GM19455 (cell line): ENCODE measurements at regions not wholly inside any gene's neighbourhood (a gene's known extent, or its start where the extent isn't known, plus 50 kb on each side); places are given as distances from the start of the nearest gene placed in this dataset.
"Not testable (repeated sequence)": the region's sequence is repeated elsewhere in the genome, so short reads cannot be mapped to it uniquely, and the experiment has no call there.

Experiments
- ATAC-seq: cut with Tn5 transposase; IDR thresholded peaks from one replicate; pipeline ENCODE4 v1.9.1; 2021; ENCODE audit not compliant: unreplicated experiment

DNA sequence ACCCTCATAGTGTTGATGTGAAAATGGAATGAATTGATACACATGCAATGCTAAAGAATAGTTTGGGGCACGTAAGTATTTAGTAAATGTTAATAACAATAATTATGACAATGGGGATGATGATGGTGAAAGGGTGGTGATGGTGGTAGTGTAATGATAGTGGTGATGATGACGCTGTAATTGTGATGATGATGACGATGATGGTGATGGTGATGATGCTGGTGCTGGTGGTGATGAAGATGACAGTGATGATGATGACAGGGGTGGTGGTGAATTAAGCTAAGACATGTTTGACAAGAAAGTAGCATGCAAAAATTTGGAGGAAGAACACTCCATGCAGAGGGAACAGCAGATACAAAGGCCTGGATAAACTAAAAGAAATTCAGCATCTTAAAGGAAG is 364.4 kb upstream of the API5 start:
- ATAC-seq: no peak

GRCh38 chr11:42949738-42950376 is 361.9 kb upstream of the API5 start:
- not testable (repeated sequence) for ATAC-seq

GRCh38 chr11:42951266-42951665 is 360.5 kb upstream of the API5 start:
- ATAC-seq: no peak

DNA sequence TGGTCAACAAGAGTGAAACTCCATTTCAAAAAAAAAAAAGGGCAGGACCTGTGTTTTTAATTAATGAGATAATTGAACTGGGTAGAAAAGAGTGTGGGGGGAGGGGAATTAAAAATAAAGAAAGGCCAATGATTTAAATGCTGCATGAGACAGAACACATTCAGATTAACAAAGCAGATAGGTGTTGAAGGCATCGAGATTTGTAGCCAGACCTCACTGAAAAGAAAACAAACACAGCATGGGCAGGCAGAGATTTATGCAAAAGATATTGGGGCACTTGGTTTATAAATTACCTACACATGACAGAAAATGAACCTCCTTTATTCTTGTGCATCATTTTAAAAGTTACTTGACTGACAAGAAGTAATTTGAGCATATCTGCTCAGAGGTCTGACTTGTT is 354.0 kb upstream of the API5 start:
- no peak for ATAC-seq

- ATAC-seq: no peak
These were observed 353.2 kb upstream of the API5 start for GRCh38 chr11:42958635-42959034.

GRCh38 chr11:42960521-42961088 is 351.2 kb upstream of the API5 start:
- no peak for ATAC-seq

GRCh38 chr11:42967653-42968052 is 344.1 kb upstream of the API5 start:
- ATAC-seq: no peak

DNA sequence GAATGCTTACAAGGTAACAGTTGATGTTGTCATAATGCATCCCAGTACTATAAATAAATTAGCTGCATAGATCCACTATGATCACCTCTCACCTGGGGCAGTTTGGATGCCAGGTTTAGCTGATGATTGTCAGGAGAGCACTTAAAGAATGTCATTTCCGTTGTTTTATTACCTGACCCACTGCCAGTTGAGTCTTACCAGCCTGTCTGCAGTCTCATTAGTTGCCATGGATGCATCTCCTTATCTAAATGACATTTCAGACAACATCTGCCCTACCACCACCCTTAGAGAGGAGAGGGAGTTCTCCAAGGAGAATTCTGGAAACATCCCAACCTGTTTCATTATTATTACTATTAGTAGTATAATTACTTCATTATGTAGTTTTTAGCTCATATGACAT is 339.1 kb upstream of the API5 start:
- ATAC-seq: no peak

- ATAC-seq: no peak
These were observed 337.2 kb upstream of the API5 start for GRCh38 chr11:42974510-42975179.

- no peak for ATAC-seq
These were observed 336.6 kb upstream of the API5 start for GRCh38 chr11:42975180-42975529.

GRCh38 chr11:42976636-42977217 is 335.1 kb upstream of the API5 start:
- no peak for ATAC-seq

- no peak for ATAC-seq
These were observed 319.2 kb upstream of the API5 start for GRCh38 chr11:42992594-42992993.

DNA sequence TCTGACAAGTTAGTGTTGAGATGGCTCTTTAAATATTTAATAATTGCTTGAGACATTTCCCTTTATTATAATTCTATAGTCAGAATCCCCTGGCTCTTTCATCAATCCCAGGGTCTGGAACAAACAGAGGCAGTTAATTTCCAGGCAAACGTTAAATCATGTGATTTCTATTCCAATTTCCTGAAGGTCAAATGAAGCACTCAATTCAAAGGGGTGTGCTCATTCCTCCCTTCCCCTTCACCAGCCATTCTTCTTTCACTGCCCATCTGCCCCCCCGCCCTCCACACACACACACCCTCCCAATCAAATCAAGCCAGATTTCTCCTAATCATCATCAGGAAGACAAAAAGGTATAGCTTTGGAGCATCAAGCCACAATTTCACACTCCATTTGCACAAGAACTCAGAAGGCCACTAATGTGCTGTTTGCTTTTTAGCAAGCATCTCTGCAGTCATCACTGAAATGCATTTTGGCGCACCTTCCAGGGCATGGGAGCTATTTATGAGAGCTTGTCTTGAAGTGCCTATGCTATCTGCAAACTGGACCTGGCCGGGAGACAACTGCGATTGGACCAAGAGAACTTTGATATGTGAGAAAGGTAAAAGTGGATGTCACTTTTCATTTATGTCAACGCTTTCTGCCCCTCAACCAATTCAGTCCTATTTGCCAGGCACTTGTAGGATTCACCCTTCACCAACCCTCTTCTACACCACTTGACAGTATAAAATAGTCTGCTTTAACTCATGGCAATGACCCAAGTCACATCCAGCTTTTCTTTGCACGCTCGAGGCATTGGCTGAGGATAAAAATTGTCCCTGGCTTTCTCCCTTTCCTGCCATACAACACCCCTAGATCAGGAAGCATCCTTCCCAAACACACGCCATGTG is 315.1 kb upstream of the API5 start:
- ATAC-seq: no peak

DNA sequence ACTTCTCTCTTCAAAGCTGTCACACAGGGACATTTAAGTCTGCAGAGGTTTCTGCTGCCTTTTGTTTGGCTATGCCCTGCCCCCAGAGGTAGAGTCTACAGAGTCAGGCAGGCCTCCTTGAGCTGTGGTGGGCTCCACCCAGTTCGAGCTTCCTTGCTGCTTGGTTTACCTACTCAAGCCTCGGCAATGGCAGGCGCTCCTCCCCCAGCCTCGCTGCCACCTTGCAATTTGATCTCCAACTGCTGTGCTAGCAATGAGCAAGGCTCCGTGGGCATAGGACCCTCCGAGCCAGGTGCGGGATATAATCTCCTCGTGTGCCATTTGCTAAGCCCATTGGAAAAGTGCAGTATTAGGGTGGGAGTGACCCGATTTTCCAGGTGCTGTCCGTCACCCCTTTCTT is 306.9 kb upstream of the API5 start:
- not testable (repeated sequence) for ATAC-seq

- ATAC-seq: no peak
These were observed 301.8 kb upstream of the API5 start for GRCh38 chr11:43010042-43010441.

DNA sequence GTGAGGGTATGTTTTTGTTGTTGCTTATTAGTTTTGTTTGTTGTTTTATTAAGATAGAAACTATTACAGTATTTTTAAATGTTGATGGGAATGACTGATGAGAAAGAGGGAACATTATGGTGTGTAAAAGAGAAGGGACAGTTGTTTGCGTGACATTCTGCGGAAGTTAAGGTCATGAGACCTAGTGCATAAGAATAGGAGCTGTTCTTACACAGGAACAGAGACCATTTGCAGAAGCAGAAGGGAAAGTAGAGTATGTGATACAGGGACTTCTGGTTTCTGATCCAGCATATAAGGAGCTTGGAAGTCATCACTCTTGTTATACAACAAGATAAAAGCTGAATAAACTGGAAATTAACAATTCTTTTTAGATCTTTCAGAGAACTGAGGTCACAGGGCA is 299.2 kb upstream of the API5 start:
- ATAC-seq: no peak

GRCh38 chr11:43021466-43021865 is 290.3 kb upstream of the API5 start:
- ATAC-seq: no peak

DNA sequence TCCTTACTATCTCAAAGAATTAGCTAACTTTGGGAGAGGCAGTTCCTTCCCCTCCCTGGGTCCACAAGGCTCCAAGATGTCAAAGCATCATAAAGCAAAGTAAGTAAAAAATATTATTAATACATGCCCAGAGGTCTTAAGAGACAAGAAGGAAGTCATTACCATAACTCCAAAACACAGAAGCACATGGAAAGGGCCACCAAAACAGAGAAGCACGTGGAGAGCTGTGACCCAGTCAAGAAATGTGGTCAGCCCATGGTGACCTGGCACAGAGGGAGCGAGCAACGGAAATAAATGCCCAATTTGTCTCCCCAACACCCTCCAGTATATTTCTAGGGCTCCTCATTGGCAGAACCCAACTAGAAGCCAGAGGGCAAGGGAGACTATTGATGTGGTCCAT is 277.5 kb upstream of the API5 start:
- ATAC-seq: no peak

DNA sequence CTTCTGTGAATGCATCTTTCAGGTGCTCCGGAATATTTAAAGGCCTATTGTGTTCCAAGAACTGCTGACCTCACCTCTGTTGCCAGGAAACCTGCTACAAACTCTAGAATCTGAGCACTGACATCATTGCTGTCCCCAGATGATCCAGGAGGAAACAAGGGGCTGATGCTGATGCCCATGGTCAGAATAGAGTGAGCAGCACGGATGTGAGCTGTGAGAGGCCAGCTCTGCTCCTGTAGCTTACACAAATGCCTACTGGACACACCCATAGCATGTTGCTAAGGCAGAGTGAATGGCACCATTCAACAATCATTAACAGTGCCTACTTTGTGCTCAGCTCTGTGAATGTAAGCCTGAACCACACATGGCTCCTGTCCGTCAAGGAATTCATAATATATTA is 276.7 kb upstream of the API5 start:
- ATAC-seq: no peak

- ATAC-seq: no peak
These were observed 258.0 kb upstream of the API5 start for GRCh38 chr11:43053638-43054412.

DNA sequence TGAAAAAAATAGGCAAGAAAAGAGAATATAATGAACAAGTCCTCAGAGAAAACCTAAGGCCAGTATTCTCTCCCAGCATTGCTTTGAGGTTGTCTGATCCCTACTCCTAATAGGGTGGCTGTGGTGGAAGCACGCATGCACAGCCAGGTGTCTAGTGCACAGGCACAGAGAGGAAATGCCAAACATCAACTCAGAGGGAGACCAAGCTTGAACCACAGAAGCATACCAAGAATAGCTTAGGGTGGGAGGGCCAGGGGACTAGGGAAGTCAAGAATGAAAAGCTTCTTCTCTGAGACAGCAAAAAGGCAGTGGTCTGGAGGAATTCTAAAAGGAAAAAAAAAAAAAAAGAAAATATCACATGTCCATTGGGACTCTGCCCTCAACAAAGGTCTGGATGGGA is 244.1 kb upstream of the API5 start:
- ATAC-seq: no peak
